Endothelial cell of umbilical vein (primary cell): ENCODE measurements at regions not wholly inside any gene's neighbourhood (a gene's known extent, or its start where the extent isn't known, plus 50 kb on each side); places are given as distances from the start of the nearest gene placed in this dataset.
A peak's percentile ranks its signal among the peaks of the same experiment; 100 is the strongest.
"Not testable (repeated sequence)": the region's sequence is repeated elsewhere in the genome, so short reads cannot be mapped to it uniquely, and the experiment has no call there.

Source experiments
- BruUV-seq: library from RNA; stranded (reverse); fragments of 400-500 nt; replicated peaks from 2 replicates; lab custom pipeline; 2021; lab: Mats Ljungman, UMichigan
- CTCF ChIA-PET: fragments of 300-600, 350-600 bp; sonication (Branson Sonifier 250); formaldehyde crosslinking; loops from one replicate; lab custom pipeline; 2021; ENCODE audit warnings: antibody characterized with exemption, inconsistent platforms; lab: Charles Lee
- POLR2A ChIA-PET: fragments of 300-600, 350-600 bp; sonication (Branson Sonifier 250); formaldehyde crosslinking; loops from one replicate; lab custom pipeline; 2021; ENCODE audit warnings: antibody characterized with exemption, inconsistent platforms; lab: Charles Lee
- DNase-seq: peaks from one replicate; pipeline ENCODE4 v3.0.0-alpha.2; 2011; ENCODE audit warnings: low read depth, low spot score
- FAIRE-seq: peaks from 2 replicates; lab custom pipeline; 2011; peaks lifted over from hg19 to GRCh38; lab: Jason Lieb, UNC
- H2AFZ ChIP-seq: 2 replicates; pipeline ENCODE4 v1.6.0; 2012; ENCODE audit warnings: low read depth, low read length, control low read depth, inconsistent platforms
- H3K27ac ChIP-seq: 2 replicates; pipeline ENCODE4 v1.5.1; 2011; ENCODE audit warnings: low read depth, mild to moderate bottlenecking, control low read depth, low read length, moderate library complexity; ENCODE audit not compliant: insufficient read depth
- H3K27me3 ChIP-seq, 2 experiments: 2 replicates each; pipeline versions ENCODE4 v1.6.0 to v1.6.1; 2011; ENCODE audit warnings: low read length in 2 of 2, mixed read lengths in 1 of 2; ENCODE audit not compliant: control insufficient read depth in 2 of 2, insufficient read depth in 2 of 2
- H3K36me3 ChIP-seq, 2 experiments: 2 replicates in 1 of 2; 3 replicates in 1 of 2; pipeline ENCODE4 v1.5.1; 2011; ENCODE audit warnings: low read length in 2 of 2, mild to moderate bottlenecking in 1 of 2, moderate library complexity in 1 of 2; ENCODE audit not compliant: control insufficient read depth in 2 of 2, insufficient read depth in 2 of 2; ENCODE audit errors: extremely low read depth in 1 of 2
- H3K4me1 ChIP-seq: 3 replicates; pipeline ENCODE4 v1.5.1; 2011; ENCODE audit warnings: mild to moderate bottlenecking, low read length; ENCODE audit not compliant: control insufficient read depth, insufficient read depth; ENCODE audit errors: extremely low read depth
- H3K4me2 ChIP-seq: 2 replicates; pipeline ENCODE4 v1.6.1; 2011; ENCODE audit warnings: low read length, control low read depth, mixed read lengths; ENCODE audit not compliant: insufficient read depth
- H3K4me3 ChIP-seq, 3 experiments: fragments of 200-600 bp in 1 of 3; sonication (generic), shearing (Covaris generic) in 1 of 3; replicated peaks in 1 of 3; 2 replicates each; pipeline ENCODE4 v1.5.1; 2011 to 2016; ENCODE audit warnings: control low read depth in 3 of 3, low read length in 3 of 3, mild to moderate bottlenecking in 2 of 3, inconsistent platforms in 1 of 3, low read depth in 1 of 3, moderate library complexity in 1 of 3; ENCODE audit not compliant: insufficient read depth in 1 of 3
- H3K79me2 ChIP-seq: 2 replicates; pipeline ENCODE4 v1.6.0; 2012; ENCODE audit warnings: low read length, inconsistent platforms; ENCODE audit not compliant: control insufficient read depth, insufficient read depth
- H3K9ac ChIP-seq: replicated peaks from 2 replicates; pipeline ENCODE3; 2011; ENCODE audit warnings: low read length, control low read depth; ENCODE audit not compliant: insufficient read depth; ENCODE audit errors: extremely low read depth
- H3K9me1 ChIP-seq: replicated peaks from 3 replicates; pipeline ENCODE4 v1.6.0; 2011; ENCODE audit warnings: mild to moderate bottlenecking, low read length; ENCODE audit not compliant: control insufficient read depth, insufficient read depth; ENCODE audit errors: extremely low read depth
- H3K9me3 ChIP-seq: replicated peaks from 2 replicates; pipeline ENCODE4 v1.5.1; 2012; ENCODE audit warnings: low read length, inconsistent platforms; ENCODE audit not compliant: control insufficient read depth, insufficient read depth
- H4K20me1 ChIP-seq: replicated peaks from 2 replicates; pipeline ENCODE3; 2011; ENCODE audit warnings: mild to moderate bottlenecking, low read length; ENCODE audit not compliant: control insufficient read depth, insufficient read depth; ENCODE audit errors: extremely low read depth
- EZH2 ChIP-seq: IDR thresholded peaks from 2 replicates; pipeline ENCODE4 v1.6.1; 2012; ENCODE audit warnings: borderline replicate concordance, low read depth, mild to moderate bottlenecking, moderate library complexity, low read length, inconsistent platforms; ENCODE audit not compliant: severe bottlenecking
- FOS ChIP-seq: IDR thresholded peaks from 2 replicates; pipeline ENCODE4 v1.6.1; 2011; ENCODE audit warnings: mild to moderate bottlenecking, low read length, moderate library complexity, borderline replicate concordance; ENCODE audit not compliant: insufficient read depth
- GATA2 ChIP-seq: IDR thresholded peaks from 2 replicates; pipeline ENCODE4 v1.7.0; 2011; ENCODE audit warnings: low read depth, mild to moderate bottlenecking, moderate library complexity, mixed read lengths, low read length; ENCODE audit not compliant: insufficient read length, insufficient read depth
- JUN ChIP-seq: IDR thresholded peaks from 2 replicates; pipeline ENCODE4 v1.6.1; 2011; ENCODE audit warnings: borderline replicate concordance, low read depth; ENCODE audit not compliant: insufficient read length, insufficient read depth
- MAX ChIP-seq: IDR thresholded peaks from 2 replicates; pipeline ENCODE4 v1.6.1; 2011; ENCODE audit not compliant: insufficient read depth, insufficient read length
- MYC ChIP-seq: IDR thresholded peaks from one replicate; pipeline ENCODE4 v1.6.1; 2011; ENCODE audit warnings: mild to moderate bottlenecking, low read depth, low read length
- POLR2A ChIP-seq: IDR thresholded peaks from 2 replicates; pipeline ENCODE4 v1.6.1; 2012; ENCODE audit warnings: low read depth, mild to moderate bottlenecking, control low read depth, low read length
- POLR2AphosphoS5 ChIP-seq: IDR thresholded peaks from 2 replicates; pipeline ENCODE4 v1.6.1; 2012; ENCODE audit warnings: low read depth, mild to moderate bottlenecking, control low read depth, low read length, moderate library complexity; ENCODE audit not compliant: insufficient read depth
- dilution Hi-C: fragments of 300-500 bp; cut with MboI; formaldehyde crosslinking; loops from one replicate; pipeline ENCODE4 v1.15.0; 2019; ENCODE audit warnings: low sequenced_read_pairs; ENCODE audit not compliant: extremely low pct_ligation_motif_present
- intact Hi-C: fragments of 100-400 bp; cut with micrococcal nuclease; formaldehyde crosslinking; loops from one replicate; pipeline ENCODE4 v1.10.0; 2022
- TF ChIP-seq, protein P1 (sequence below), 2 donors: IDR thresholded peaks; 1 replicate in 1 of 2; 2 replicates in 1 of 2; pipeline ENCODE4 v1.5.1; 2011; ENCODE audit warnings: low read length in 2 of 2, mild to moderate bottlenecking in 2 of 2, moderate library complexity in 2 of 2, control low read depth in 1 of 2, inconsistent platforms in 1 of 2, low read depth in 1 of 2; ENCODE audit not compliant: insufficient read depth in 1 of 2; ENCODE audit errors: extremely low read depth in 1 of 2

- peak overlapping the region; percentile 29 for H2AFZ ChIP-seq
- TF ChIP-seq EZH2 (no peak), MAX (no peak), JUN (no peak), GATA2 (no peak), POLR2A (no peak), MYC (no peak), POLR2AphosphoS5 (no peak), FOS (no peak)
- TF ChIP-seq, protein P1, sequence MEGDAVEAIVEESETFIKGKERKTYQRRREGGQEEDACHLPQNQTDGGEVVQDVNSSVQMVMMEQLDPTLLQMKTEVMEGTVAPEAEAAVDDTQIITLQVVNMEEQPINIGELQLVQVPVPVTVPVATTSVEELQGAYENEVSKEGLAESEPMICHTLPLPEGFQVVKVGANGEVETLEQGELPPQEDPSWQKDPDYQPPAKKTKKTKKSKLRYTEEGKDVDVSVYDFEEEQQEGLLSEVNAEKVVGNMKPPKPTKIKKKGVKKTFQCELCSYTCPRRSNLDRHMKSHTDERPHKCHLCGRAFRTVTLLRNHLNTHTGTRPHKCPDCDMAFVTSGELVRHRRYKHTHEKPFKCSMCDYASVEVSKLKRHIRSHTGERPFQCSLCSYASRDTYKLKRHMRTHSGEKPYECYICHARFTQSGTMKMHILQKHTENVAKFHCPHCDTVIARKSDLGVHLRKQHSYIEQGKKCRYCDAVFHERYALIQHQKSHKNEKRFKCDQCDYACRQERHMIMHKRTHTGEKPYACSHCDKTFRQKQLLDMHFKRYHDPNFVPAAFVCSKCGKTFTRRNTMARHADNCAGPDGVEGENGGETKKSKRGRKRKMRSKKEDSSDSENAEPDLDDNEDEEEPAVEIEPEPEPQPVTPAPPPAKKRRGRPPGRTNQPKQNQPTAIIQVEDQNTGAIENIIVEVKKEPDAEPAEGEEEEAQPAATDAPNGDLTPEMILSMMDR (IDR thresholded peaks at IDR 0.05; ENCODE audit: extremely low read depth in 1 of 2, insufficient read depth in 1 of 2, low read depth in 1 of 2, low read length in 2 of 2), result no peak
- FAIRE-seq, result no peak
- no peak for DNase-seq
- no peaks in the 10 kb centered on the region for H3K79me2 ChIP-seq
- H3K9me3 ChIP-seq, result no peaks in the 10 kb centered on the region
- no TSS peak for BruUV-seq
- ChIA-PET CTCF (interaction anchor here (0.6 to 3.1 kb wide), 65 partner anchors 8 to 1803 kb away, joined by 3 to 72 read pairs (median 5); partner anchors contain the start of gene NRP2), POLR2A (no interaction called here)
- H3K27me3 ChIP-seq, result peaks cover 0 to 5% of the 10 kb centered on the region in 2 experiments
- intact Hi-C loops, result loop anchor here (1.0 kb wide), 8 partner anchors 31 to 1535 kb away; no protein-coding TSS in a partner anchor
- no peaks in the 10 kb centered on the region for H4K20me1 ChIP-seq
- H3K4me2 ChIP-seq, result peak overlapping the region; percentile 82
- dilution Hi-C loops, result no loop called here
- peak overlapping the region in 2 of 3 experiments; percentile 20 to 46 for H3K4me3 ChIP-seq
- H3K9me1 ChIP-seq, result no peaks in the 10 kb centered on the region
- peak overlapping the region; percentile 49 for H3K9ac ChIP-seq
- H3K36me3 ChIP-seq, result no peaks in the 10 kb centered on the region
- H3K27ac ChIP-seq, result no peak overlapping the region
- H3K4me1 ChIP-seq, result peaks cover 4% of the 10 kb centered on the region
Measured at GRCh38 chr2:204145791-204146190, 209.2 kb downstream of the ICOS start.

DNA sequence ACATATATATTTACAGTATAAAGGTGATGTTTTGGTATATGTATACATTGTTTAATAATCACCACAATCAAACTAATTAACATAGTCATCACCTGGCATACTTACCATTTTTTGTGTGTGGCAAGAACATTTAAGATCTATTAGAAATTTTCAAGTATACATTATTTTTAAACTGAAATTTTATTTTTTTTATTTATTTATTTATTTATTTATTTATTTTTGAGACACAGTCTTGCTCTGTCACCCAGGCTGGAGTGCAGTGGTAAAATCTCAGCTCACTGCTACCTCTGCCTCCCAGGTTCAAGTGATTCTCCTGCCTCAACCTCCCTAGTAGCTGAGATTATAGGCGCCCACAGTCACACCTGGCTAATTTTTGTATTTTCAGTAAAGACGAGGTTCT, 210.5 kb downstream of the ICOS start:
- H3K27me3 ChIP-seq, H3K36me3 ChIP-seq, H3K27ac ChIP-seq, BruUV-seq, H3K79me2 ChIP-seq, intact Hi-C loops, POLR2A ChIA-PET, H3K9me3 ChIP-seq, H2AFZ ChIP-seq, H3K4me2 ChIP-seq, H4K20me1 ChIP-seq, H3K4me1 ChIP-seq, H3K9me1 ChIP-seq, FAIRE-seq, H3K4me3 ChIP-seq, H3K9ac ChIP-seq, DNase-seq, dilution Hi-C loops: not testable (repeated sequence)
- CTCF ChIA-PET, result interaction anchor here (1.0 kb wide), 1 partner anchor 31 kb away, joined by 4 read pairs; no protein-coding TSS in a partner anchor
